B cell (primary cell): ENCODE measurements at regions not wholly inside any gene's neighbourhood (a gene's known extent, or its start where the extent isn't known, plus 50 kb on each side); places are given as distances from the start of the nearest gene placed in this dataset.

ENCODE experiments used
- ATAC-seq: fragments of 200-7000 bp; cut with Tn5 transposase; one replicate; pipeline ENCODE4 v1.10.0; 2021; ENCODE audit warnings: low read depth, mild to moderate bottlenecking, moderate number of reproducible peaks, moderate library complexity
- CTCF ChIA-PET: fragments of 350-600 bp; sonication (Branson Sonifier 250); formaldehyde crosslinking; loops from one replicate; lab custom pipeline; 2021; ENCODE audit warnings: antibody characterized with exemption, inconsistent platforms; lab: Charles Lee
- POLR2A ChIA-PET: fragments of 350-600 bp; sonication (Branson Sonifier 250); formaldehyde crosslinking; loops from one replicate; lab custom pipeline; 2021; ENCODE audit warnings: antibody characterized with exemption; lab: Charles Lee
- DNase-seq: peaks from one replicate; pipeline ENCODE4 v3.0.0; 2013
- H2AFZ ChIP-seq: 2 replicates; pipeline ENCODE4 v1.6.1; 2012; ENCODE audit warnings: mild to moderate bottlenecking, low read depth, low read length; ENCODE audit not compliant: insufficient read depth, poor library complexity, severe bottlenecking
- H3K27ac ChIP-seq, 2 donors: 1 replicate in 1 of 2; 2 replicates in 1 of 2; pipeline ENCODE4 v1.5.1; 2012 to 2013; ENCODE audit warnings: low read length in 2 of 2, mild to moderate bottlenecking in 2 of 2, moderate library complexity in 1 of 2
- H3K27me3 ChIP-seq, 4 experiments: fragments of 200-600 bp in 1 of 4; sonication (generic) in 1 of 4; replicated peaks in 1 of 4; 1 replicate in 2 of 4; 2 replicates in 2 of 4; pipeline versions ENCODE4 v1.6.1 to v1.7.0; 2013 to 2016; ENCODE audit warnings: low read length in 3 of 4, mild to moderate bottlenecking in 2 of 4, mixed read lengths in 1 of 4, moderate library complexity in 1 of 4; ENCODE audit not compliant: insufficient read depth in 4 of 4, control insufficient read depth in 3 of 4; ENCODE audit errors: control extremely low read depth in 1 of 4
- H3K36me3 ChIP-seq, 2 experiments: replicated peaks in 1 of 2; 1 replicate in 1 of 2; 2 replicates in 1 of 2; pipeline versions ENCODE4 v1.6.1 to v1.7.1; 2013; ENCODE audit warnings: low read length in 1 of 2; ENCODE audit not compliant: insufficient read depth in 2 of 2, control insufficient read depth in 1 of 2; ENCODE audit errors: control extremely low read depth in 1 of 2, extremely low read depth in 1 of 2
- H3K4me1 ChIP-seq, 2 donors: fragments of 200-600 bp in 1 of 2; sonication (generic) in 1 of 2; 1 replicate in 1 of 2; 2 replicates in 1 of 2; pipeline versions ENCODE4 v1.5.1 to v1.6.1; 2013 to 2017; ENCODE audit warnings: low read length in 2 of 2; ENCODE audit not compliant: control insufficient read depth in 2 of 2, insufficient read depth in 2 of 2
- H3K4me2 ChIP-seq: replicated peaks from 2 replicates; pipeline ENCODE3; 2012; ENCODE audit warnings: mild to moderate bottlenecking, low read depth, low read length; ENCODE audit not compliant: poor library complexity, severe bottlenecking
- H3K4me3 ChIP-seq, 5 experiments: fragments of 200-600 bp in 1 of 5; sonication (generic) in 1 of 5; 1 replicate in 3 of 5; 2 replicates in 2 of 5; pipeline versions ENCODE4 v1.5.1 to v1.7.0; 2011 to 2016; ENCODE audit warnings: low read length in 4 of 5, mild to moderate bottlenecking in 4 of 5, low read depth in 2 of 5, control low read depth in 1 of 5, moderate library complexity in 1 of 5; ENCODE audit not compliant: insufficient read depth in 1 of 5; ENCODE audit errors: control extremely low read depth in 1 of 5, extremely low read depth in 1 of 5
- H3K79me2 ChIP-seq: fragments of 200-600 bp; sonication (generic); one replicate; pipeline ENCODE4 v1.6.0; 2016; ENCODE audit warnings: low read length; ENCODE audit not compliant: control insufficient read depth, insufficient read depth
- H3K9ac ChIP-seq: fragments of 200-600 bp; sonication (generic); 2 replicates; pipeline ENCODE4 v1.6.1; 2017; ENCODE audit warnings: mild to moderate bottlenecking, low read length, moderate library complexity
- H3K9me3 ChIP-seq, 3 donors: one replicate each; pipeline versions ENCODE4 v1.6.1 to v1.7.1; 2013; ENCODE audit warnings: low read length in 2 of 3; ENCODE audit not compliant: control insufficient read depth in 2 of 3, insufficient read depth in 1 of 3; ENCODE audit errors: control extremely low read depth in 1 of 3
- H4K20me1 ChIP-seq: 2 replicates; pipeline ENCODE4 v1.6.0; 2012; ENCODE audit warnings: mild to moderate bottlenecking, low read length; ENCODE audit not compliant: insufficient read depth, control insufficient read depth, poor library complexity, severe bottlenecking
- H3K27ac Mint-ChIP-seq: one replicate; pipeline ENCODE4 v1.8.0; 2021; ENCODE audit warnings: mixed read lengths
- H3K27me3 Mint-ChIP-seq: one replicate; pipeline ENCODE4 v1.8.0; 2021; ENCODE audit warnings: mixed read lengths
- H3K4me1 Mint-ChIP-seq: one replicate; pipeline ENCODE4 v1.8.0; 2021; ENCODE audit warnings: mixed read lengths
- H3K4me3 Mint-ChIP-seq: one replicate; pipeline ENCODE4 v1.8.0; 2021; ENCODE audit warnings: mixed read lengths
- H3K9me3 Mint-ChIP-seq: one replicate; pipeline ENCODE4 v1.8.0; 2022; ENCODE audit warnings: mixed read lengths; ENCODE audit not compliant: insufficient read depth
- EZH2 ChIP-seq: IDR thresholded peaks from 2 replicates; pipeline ENCODE4 v1.6.1; 2012; ENCODE audit warnings: borderline replicate concordance, low read depth, mild to moderate bottlenecking, moderate library complexity, low read length; ENCODE audit not compliant: insufficient read depth, poor library complexity, severe bottlenecking
- WGBS: methylation state at CpG from one replicate; pipeline ENCODE4 v1.1.5; 2013; ENCODE audit warnings: missing lambda C conversion rate; ENCODE audit not compliant: insufficient coverage; 5-methylcytosine and 5-hydroxymethylcytosine counted together
- intact Hi-C: fragments of 100-400 bp; cut with micrococcal nuclease; formaldehyde crosslinking; loops from one replicate; pipeline ENCODE4 v1.10.0; 2022
- TF ChIP-seq, protein P1 (sequence below): fragments of 200-600 bp; IDR thresholded peaks from one replicate; pipeline ENCODE4 v1.8.0; 2022; ENCODE audit warnings: antibody characterized with exemption, mild to moderate bottlenecking

DNA sequence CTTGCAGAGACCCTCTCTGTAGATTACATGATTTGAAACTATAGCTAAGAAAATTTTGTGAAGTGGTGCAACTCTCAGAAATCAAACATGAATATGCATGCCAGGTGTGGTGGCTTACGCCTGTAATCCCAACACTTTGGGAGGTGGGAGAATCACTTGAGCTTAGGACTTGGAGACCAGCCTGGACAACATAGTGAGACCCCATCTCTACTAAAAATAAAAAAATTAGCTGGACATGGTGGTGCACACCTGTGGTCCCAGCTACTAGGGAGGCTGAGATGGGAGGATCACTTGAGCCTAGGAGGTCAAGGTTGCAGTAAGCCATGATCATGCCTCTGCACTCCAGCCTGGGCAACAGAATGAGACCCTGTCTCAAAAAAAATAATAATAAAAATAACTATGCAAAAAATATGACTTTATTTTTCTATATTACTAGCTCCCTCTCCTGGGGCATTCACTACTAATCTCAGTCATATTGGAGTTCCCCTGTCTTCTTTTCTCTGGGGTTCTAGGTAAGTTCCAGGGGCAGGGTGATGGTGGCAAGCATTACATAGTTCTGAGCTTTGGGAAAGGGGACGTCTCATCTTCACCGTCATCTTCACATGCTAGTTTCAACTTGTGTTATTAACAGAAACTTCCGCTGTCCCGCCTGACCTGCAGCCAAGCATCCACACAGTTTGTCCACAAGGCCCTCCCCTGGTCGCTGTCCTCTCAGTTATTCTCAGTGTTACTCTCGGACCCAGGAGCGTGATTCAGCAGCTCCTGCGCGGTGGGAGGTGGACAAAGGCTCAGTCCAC, 96.8 kb upstream of the MBOAT2 start:
- H3K27me3 ChIP-seq = peaks cover 0 to 4% (median 2%) of the 10 kb centered on the region in 4 experiments
- no peaks in the 10 kb centered on the region for H3K36me3 ChIP-seq
- ChIA-PET POLR2A (no interaction called here), CTCF (no interaction called here)
- 63% methylated on average over 7 of the region's 10 CpGs for WGBS
- DNase-seq (no peak), ATAC-seq (no peak)
- no peak overlapping the region for H3K4me3 ChIP-seq
- H3K9me3 ChIP-seq = no peaks in the 10 kb centered on the region
- H2AFZ ChIP-seq = no peak overlapping the region
- TF ChIP-seq, protein P1, sequence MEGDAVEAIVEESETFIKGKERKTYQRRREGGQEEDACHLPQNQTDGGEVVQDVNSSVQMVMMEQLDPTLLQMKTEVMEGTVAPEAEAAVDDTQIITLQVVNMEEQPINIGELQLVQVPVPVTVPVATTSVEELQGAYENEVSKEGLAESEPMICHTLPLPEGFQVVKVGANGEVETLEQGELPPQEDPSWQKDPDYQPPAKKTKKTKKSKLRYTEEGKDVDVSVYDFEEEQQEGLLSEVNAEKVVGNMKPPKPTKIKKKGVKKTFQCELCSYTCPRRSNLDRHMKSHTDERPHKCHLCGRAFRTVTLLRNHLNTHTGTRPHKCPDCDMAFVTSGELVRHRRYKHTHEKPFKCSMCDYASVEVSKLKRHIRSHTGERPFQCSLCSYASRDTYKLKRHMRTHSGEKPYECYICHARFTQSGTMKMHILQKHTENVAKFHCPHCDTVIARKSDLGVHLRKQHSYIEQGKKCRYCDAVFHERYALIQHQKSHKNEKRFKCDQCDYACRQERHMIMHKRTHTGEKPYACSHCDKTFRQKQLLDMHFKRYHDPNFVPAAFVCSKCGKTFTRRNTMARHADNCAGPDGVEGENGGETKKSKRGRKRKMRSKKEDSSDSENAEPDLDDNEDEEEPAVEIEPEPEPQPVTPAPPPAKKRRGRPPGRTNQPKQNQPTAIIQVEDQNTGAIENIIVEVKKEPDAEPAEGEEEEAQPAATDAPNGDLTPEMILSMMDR = no peak
- TF ChIP-seq EZH2 = no peak
- no peaks in the 10 kb centered on the region for H3K4me1 ChIP-seq
- no peak overlapping the region for H3K4me2 ChIP-seq
- H3K9ac ChIP-seq = no peak overlapping the region
- intact Hi-C loops = no loop called here
- Mint-ChIP-seq H3K27me3 (peaks cover 20% of the 10 kb centered on the region), H3K4me3 (no peak overlapping the region), H3K27ac (no peak overlapping the region), H3K9me3 (no peaks in the 10 kb centered on the region), H3K4me1 (peaks cover 8% of the 10 kb centered on the region)
- no peaks in the 10 kb centered on the region for H4K20me1 ChIP-seq
- no peak overlapping the region for H3K27ac ChIP-seq
- no peaks in the 10 kb centered on the region for H3K79me2 ChIP-seq

DNA sequence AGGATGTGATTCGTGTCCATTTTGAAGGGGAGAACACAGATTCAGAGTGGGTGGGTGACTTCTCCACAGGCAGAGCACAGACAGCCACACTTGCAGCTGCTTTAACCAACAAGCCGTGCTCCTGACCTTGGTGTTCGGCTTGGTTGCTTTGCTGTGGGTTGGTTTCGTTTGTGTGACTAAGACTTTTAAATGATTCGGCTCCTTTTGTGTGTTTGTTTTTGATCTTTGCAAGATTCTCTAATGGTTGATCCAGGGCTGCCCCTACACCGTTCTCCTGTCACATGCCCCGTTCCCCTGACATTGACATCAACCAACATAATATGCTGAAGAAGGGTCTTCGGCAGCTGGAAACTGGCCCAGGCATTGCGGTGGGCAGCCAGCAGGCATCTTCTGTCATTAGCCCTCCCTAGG, 95.9 kb upstream of the MBOAT2 start:
- H3K9ac ChIP-seq = no peak overlapping the region
- no peaks in the 10 kb centered on the region for H3K4me1 ChIP-seq
- 33% methylated on average over 3 of the region's 9 CpGs for WGBS
- H3K4me1 Mint-ChIP-seq = peaks cover 8% of the 10 kb centered on the region
- H3K9me3 ChIP-seq = no peaks in the 10 kb centered on the region
- no peak for ATAC-seq
- peak overlapping the region; percentile 4 for H3K4me3 Mint-ChIP-seq
- POLR2A ChIA-PET = no interaction called here
- no peak overlapping the region for H3K27ac ChIP-seq
- no peaks in the 10 kb centered on the region for H3K36me3 ChIP-seq
- CTCF ChIA-PET = no interaction called here
- peaks cover 0 to 6% (median 2%) of the 10 kb centered on the region in 4 experiments for H3K27me3 ChIP-seq
- no peak overlapping the region for H2AFZ ChIP-seq
- no peak for TF ChIP-seq EZH2
- TF ChIP-seq, protein P1 = no peak
- peaks cover 22% of the 10 kb centered on the region for H3K27me3 Mint-ChIP-seq
- no peaks in the 10 kb centered on the region for H4K20me1 ChIP-seq
- H3K9me3 Mint-ChIP-seq = no peaks in the 10 kb centered on the region
- H3K4me2 ChIP-seq = no peak overlapping the region
- no peak for DNase-seq
- intact Hi-C loops = no loop called here
- no peak overlapping the region for H3K27ac Mint-ChIP-seq
- no peak overlapping the region for H3K4me3 ChIP-seq
- H3K79me2 ChIP-seq = no peaks in the 10 kb centered on the region
